ENCODE measurements at regions not wholly inside any gene's neighbourhood (a gene's known extent, or its start where the extent isn't known, plus 50 kb on each side); places are given as distances from the start of the nearest gene placed in this dataset.

GRCh38 chr20:43853174-43853803 is 61.4 kb upstream of the TOX2 start:
- no peak for TF ChIP-seq POLR2AphosphoS5 (IDR thresholded peaks at IDR 0.05; ENCODE audit: borderline replicate concordance, low read depth, low read length)
- no peak for TF ChIP-seq EZH2 (IDR thresholded peaks at IDR 0.05)
- no peak for TF ChIP-seq FOXP2 (optimal IDR thresholded peaks at IDR 0.05; ENCODE audit: control extremely low read depth, extremely low read length, insufficient read depth)

Measured in SK-N-MC (cell line).